Colonic mucosa (tissue), 4 donors: ENCODE measurements at regions not wholly inside any gene's neighbourhood (a gene's known extent, or its start where the extent isn't known, plus 50 kb on each side); places are given as distances from the start of the nearest gene placed in this dataset.

Experiments
- DNase-seq: peaks from one replicate; pipeline ENCODE4 v3.0.0-alpha.2; 2020
- H3K27ac ChIP-seq: fragments of 200-600 bp; one replicate; pipeline ENCODE4 v1.8.0; 2021
- H3K27me3 ChIP-seq: fragments of 200-600 bp; one replicate; pipeline ENCODE4 v1.8.0; 2021
- H3K36me3 ChIP-seq: fragments of 200-600 bp; one replicate; pipeline ENCODE4 v1.8.0; 2021
- H3K4me1 ChIP-seq: fragments of 200-600 bp; one replicate; pipeline ENCODE4 v1.8.0; 2021; ENCODE audit warnings: mild to moderate bottlenecking
- H3K4me3 ChIP-seq: fragments of 200-600 bp; one replicate; pipeline ENCODE4 v1.8.0; 2021
- H3K9ac ChIP-seq, 2 donors: one replicate each; pipeline ENCODE4 v1.7.0; 2013; ENCODE audit warnings: control low read depth in 2 of 2, low read depth in 2 of 2, low read length in 2 of 2
- H3K9me3 ChIP-seq: fragments of 200-600 bp; one replicate; pipeline ENCODE4 v1.8.0; 2021
- CTCF ChIP-seq: fragments of 200-600 bp; IDR thresholded peaks from one replicate; pipeline ENCODE4 v1.8.0; 2022; ENCODE audit warnings: antibody characterized with exemption, mild to moderate bottlenecking
- intact Hi-C: fragments of 100-400 bp; cut with DNase I; formaldehyde crosslinking; loops from one replicate; pipeline ENCODE4 v1.14.1; 2022
- donor health status: healthy.
- donor health status: DM: no; HTN: no; CAD: no.
- donor health status: DM: no; HTN: no; CAD: no.

GRCh38 chr18:41700416-41700815 is 254.6 kb upstream of the PIK3C3 start:
- H3K9ac ChIP-seq = no peak overlapping the region
- no peak for DNase-seq
- H3K36me3 ChIP-seq = no peaks in the 10 kb centered on the region
- intact Hi-C loops = no loop called here
- H3K27me3 ChIP-seq = no peaks in the 10 kb centered on the region
- no peak for TF ChIP-seq CTCF
- H3K4me1 ChIP-seq = no peaks in the 10 kb centered on the region
- H3K27ac ChIP-seq = no peak overlapping the region
- H3K9me3 ChIP-seq = no peaks in the 10 kb centered on the region
- no peak overlapping the region for H3K4me3 ChIP-seq

GRCh38 chr18:41695441-41695840 is 259.6 kb upstream of the PIK3C3 start:
- Histone ChIP-seq H3K27me3 (no peaks in the 10 kb centered on the region), H3K27ac (no peak overlapping the region), H3K9me3 (no peaks in the 10 kb centered on the region), H3K9ac (no peak overlapping the region), H3K4me3 (no peak overlapping the region), H3K36me3 (no peaks in the 10 kb centered on the region), H3K4me1 (no peaks in the 10 kb centered on the region)
- no peak for DNase-seq
- no peak for TF ChIP-seq CTCF
- intact Hi-C loops = no loop called here

GRCh38 chr18:41693008-41693407 is 262.0 kb upstream of the PIK3C3 start:
- intact Hi-C loops = no loop called here

GRCh38 chr18:41690332-41691127 is 264.5 kb upstream of the PIK3C3 start:
- no peak for DNase-seq
- no peaks in the 10 kb centered on the region for H3K36me3 ChIP-seq
- intact Hi-C loops = no loop called here
- no peak overlapping the region for H3K9ac ChIP-seq
- no peaks in the 10 kb centered on the region for H3K9me3 ChIP-seq
- H3K4me3 ChIP-seq = no peak overlapping the region
- H3K27me3 ChIP-seq = no peaks in the 10 kb centered on the region
- no peaks in the 10 kb centered on the region for H3K4me1 ChIP-seq
- H3K27ac ChIP-seq = no peak overlapping the region
- no peak for TF ChIP-seq CTCF

More at GRCh38 chr18:41693008-41693407, 262.0 kb upstream of the PIK3C3 start:
- no peak overlapping the region for H3K4me3 ChIP-seq
- no peak for DNase-seq
- no peaks in the 10 kb centered on the region for H3K27me3 ChIP-seq
- H3K27ac ChIP-seq = no peak overlapping the region
- H3K36me3 ChIP-seq = no peaks in the 10 kb centered on the region
- no peaks in the 10 kb centered on the region for H3K9me3 ChIP-seq
- no peaks in the 10 kb centered on the region for H3K4me1 ChIP-seq
- no peak overlapping the region for H3K9ac ChIP-seq
- TF ChIP-seq CTCF = no peak

GRCh38 chr18:41687138-41687537 is 267.9 kb upstream of the PIK3C3 start:
- TF ChIP-seq CTCF = no peak
- intact Hi-C loops = no loop called here
- no peak overlapping the region for H3K27ac ChIP-seq
- no peak overlapping the region for H3K4me3 ChIP-seq
- no peak overlapping the region for H3K9ac ChIP-seq
- no peaks in the 10 kb centered on the region for H3K4me1 ChIP-seq
- H3K9me3 ChIP-seq = no peaks in the 10 kb centered on the region
- no peaks in the 10 kb centered on the region for H3K27me3 ChIP-seq
- no peak for DNase-seq
- no peaks in the 10 kb centered on the region for H3K36me3 ChIP-seq
